OCI-LY7 (cell line): ENCODE measurements at regions not wholly inside any gene's neighbourhood (a gene's known extent, or its start where the extent isn't known, plus 50 kb on each side); places are given as distances from the start of the nearest gene placed in this dataset.

Experiments
- BruUV-seq: library from RNA; stranded (reverse); fragments of 400-500 nt; replicated peaks from 2 replicates; lab custom pipeline; 2021; lab: Mats Ljungman, UMichigan
- CTCF ChIA-PET: fragments of 300-600 bp; sonication (Branson Sonifier 250); formaldehyde crosslinking; loops from one replicate; lab custom pipeline; 2022; ENCODE audit warnings: antibody characterized with exemption; ENCODE audit not compliant: unreplicated experiment; lab: Charles Lee
- POLR2A ChIA-PET: fragments of 300-600 bp; sonication (Branson Sonifier 250); formaldehyde crosslinking; loops from one replicate; lab custom pipeline; 2022; ENCODE audit warnings: antibody characterized with exemption; lab: Charles Lee
- DNase-seq: peaks from one replicate; pipeline ENCODE4 v3.0.0-alpha.2; 2015; ENCODE audit warnings: low spot score
- H2AFZ ChIP-seq: fragments of 200-600 bp; sonication (generic), shearing (Covaris generic); 2 replicates; pipeline ENCODE4 v1.6.1; 2014; ENCODE audit warnings: mild to moderate bottlenecking, antibody characterized with exemption, low read length, moderate library complexity
- H3K27ac ChIP-seq: fragments of 200-600 bp; sonication (generic); 2 replicates; pipeline ENCODE4 v1.5.1; 2014; ENCODE audit warnings: mixed run types, low read depth, mild to moderate bottlenecking, moderate library complexity, low read length, inconsistent platforms; ENCODE audit not compliant: poor library complexity, severe bottlenecking
- H3K36me3 ChIP-seq: fragments of 200-600 bp; sonication (generic); 2 replicates; pipeline ENCODE4 v1.6.1; 2014; ENCODE audit warnings: mild to moderate bottlenecking, antibody characterized with exemption, low read length, moderate library complexity, mixed read lengths; ENCODE audit not compliant: insufficient read depth
- H3K4me1 ChIP-seq: fragments of 200-600 bp; sonication (generic); 2 replicates; pipeline ENCODE4 v1.5.1; 2014; ENCODE audit warnings: mild to moderate bottlenecking, low read length; ENCODE audit not compliant: insufficient read depth, poor library complexity, severe bottlenecking
- H3K4me2 ChIP-seq: fragments of 200-600 bp; sonication (generic); 2 replicates; pipeline ENCODE4 v1.6.1; 2014; ENCODE audit warnings: mild to moderate bottlenecking, low read length
- H3K4me3 ChIP-seq: fragments of 200-600 bp; sonication (generic); 2 replicates; pipeline ENCODE4 v1.5.1; 2014; ENCODE audit warnings: mild to moderate bottlenecking, low read depth, low read length; ENCODE audit not compliant: poor library complexity, severe bottlenecking
- H3K79me2 ChIP-seq: fragments of 200-600 bp; sonication (generic); 2 replicates; pipeline ENCODE4 v1.6.1; 2016; ENCODE audit warnings: low read depth, mild to moderate bottlenecking, low read length, moderate library complexity, mixed read lengths; ENCODE audit not compliant: insufficient read depth
- H3K9me2 ChIP-seq: fragments of 200-600 bp; sonication (generic); 2 replicates; pipeline ENCODE4 v1.6.1; 2016; ENCODE audit warnings: mild to moderate bottlenecking, low read length, mixed read lengths; ENCODE audit not compliant: insufficient read depth
- H3K9me3 ChIP-seq: fragments of 200-600 bp; sonication (generic); 2 replicates; pipeline ENCODE4 v1.6.1; 2014; ENCODE audit warnings: mild to moderate bottlenecking, mixed run types, low read length, mixed read lengths
- H4K20me1 ChIP-seq: fragments of 200-600 bp; sonication (generic); 2 replicates; pipeline ENCODE4 v1.6.1; 2014; ENCODE audit warnings: mild to moderate bottlenecking, antibody characterized with exemption, low read length, moderate library complexity, mixed read lengths; ENCODE audit not compliant: insufficient read depth
- EZH2phosphoT487 ChIP-seq: fragments of 200-600 bp; sonication (generic); IDR thresholded peaks from 2 replicates; pipeline ENCODE4 v1.6.1; 2018; ENCODE audit warnings: low read depth, borderline replicate concordance, mild to moderate bottlenecking, mixed run types, antibody characterized with exemption, low read length, moderate library complexity, mixed read lengths
- intact Hi-C: fragments of 100-400 bp; cut with micrococcal nuclease; formaldehyde crosslinking; loops from one replicate; pipeline ENCODE4 v1.10.0; 2022; ENCODE audit not compliant: unreplicated experiment
- TF ChIP-seq, protein P1 (sequence below): fragments of 200-600 bp; sonication (generic); conservative IDR thresholded peaks from 2 replicates; pipeline ENCODE4 v1.5.1; 2014; ENCODE audit warnings: mild to moderate bottlenecking, antibody characterized with exemption, low read length, moderate library complexity, mixed read lengths

DNA sequence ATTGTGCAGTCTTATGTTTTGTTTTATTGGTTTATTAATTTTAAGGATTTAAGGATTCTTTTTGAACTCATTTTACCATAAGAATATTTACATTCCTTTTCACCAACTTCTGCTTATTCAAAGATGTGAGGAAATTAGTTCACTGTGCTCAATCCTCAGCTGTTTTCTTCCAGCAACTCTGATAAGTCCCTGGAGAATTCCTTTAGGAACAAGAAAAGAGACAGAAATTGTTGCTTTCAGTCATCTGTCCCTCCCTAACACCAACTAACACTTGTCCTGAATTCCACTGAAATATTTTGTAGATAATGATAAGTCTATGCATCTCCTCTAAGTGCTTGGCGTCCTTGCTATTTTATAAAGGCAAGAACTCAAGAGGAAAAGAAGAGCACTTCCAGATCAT, 334.8 kb upstream of the MARCKS start:
- H3K4me3 ChIP-seq: no peak overlapping the region
- H3K9me2 ChIP-seq: no peaks in the 10 kb centered on the region
- H3K4me1 ChIP-seq: no peaks in the 10 kb centered on the region
- CTCF ChIA-PET: no interaction called here
- BruUV-seq: no TSS peak
- no peak overlapping the region for H3K27ac ChIP-seq
- no peaks in the 10 kb centered on the region for H3K9me3 ChIP-seq
- TF ChIP-seq, protein P1, sequence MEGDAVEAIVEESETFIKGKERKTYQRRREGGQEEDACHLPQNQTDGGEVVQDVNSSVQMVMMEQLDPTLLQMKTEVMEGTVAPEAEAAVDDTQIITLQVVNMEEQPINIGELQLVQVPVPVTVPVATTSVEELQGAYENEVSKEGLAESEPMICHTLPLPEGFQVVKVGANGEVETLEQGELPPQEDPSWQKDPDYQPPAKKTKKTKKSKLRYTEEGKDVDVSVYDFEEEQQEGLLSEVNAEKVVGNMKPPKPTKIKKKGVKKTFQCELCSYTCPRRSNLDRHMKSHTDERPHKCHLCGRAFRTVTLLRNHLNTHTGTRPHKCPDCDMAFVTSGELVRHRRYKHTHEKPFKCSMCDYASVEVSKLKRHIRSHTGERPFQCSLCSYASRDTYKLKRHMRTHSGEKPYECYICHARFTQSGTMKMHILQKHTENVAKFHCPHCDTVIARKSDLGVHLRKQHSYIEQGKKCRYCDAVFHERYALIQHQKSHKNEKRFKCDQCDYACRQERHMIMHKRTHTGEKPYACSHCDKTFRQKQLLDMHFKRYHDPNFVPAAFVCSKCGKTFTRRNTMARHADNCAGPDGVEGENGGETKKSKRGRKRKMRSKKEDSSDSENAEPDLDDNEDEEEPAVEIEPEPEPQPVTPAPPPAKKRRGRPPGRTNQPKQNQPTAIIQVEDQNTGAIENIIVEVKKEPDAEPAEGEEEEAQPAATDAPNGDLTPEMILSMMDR: no peak
- TF ChIP-seq EZH2phosphoT487: no peak
- H4K20me1 ChIP-seq: no peaks in the 10 kb centered on the region
- H2AFZ ChIP-seq: no peak overlapping the region
- no peaks in the 10 kb centered on the region for H3K79me2 ChIP-seq
- H3K36me3 ChIP-seq: no peaks in the 10 kb centered on the region
- POLR2A ChIA-PET: no interaction called here
- DNase-seq: no peak
- no peak overlapping the region for H3K4me2 ChIP-seq
- intact Hi-C loops: no loop called here

DNA sequence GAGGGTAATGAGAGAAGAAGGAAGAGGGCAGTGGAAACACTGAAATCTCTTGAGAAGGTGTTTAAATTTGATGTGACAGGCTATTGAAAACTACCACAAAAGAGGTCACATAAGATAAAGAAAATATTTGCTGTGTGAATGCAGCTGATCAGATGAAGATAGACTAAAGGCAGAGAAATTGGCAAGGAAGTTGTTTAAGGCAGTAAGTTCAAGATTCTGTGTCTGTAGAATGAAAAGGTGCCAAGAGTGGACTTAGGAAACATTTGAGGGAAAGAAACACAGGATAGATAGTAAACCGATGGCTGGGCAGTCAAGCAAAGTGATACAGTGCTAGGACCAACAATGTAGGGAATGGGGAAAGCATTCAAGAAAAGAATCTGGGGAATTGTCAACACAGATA, 332.3 kb upstream of the MARCKS start:
- no peak overlapping the region for H2AFZ ChIP-seq
- TF ChIP-seq, protein P1: no peak
- TF ChIP-seq EZH2phosphoT487: no peak
- no peak for DNase-seq
- no peaks in the 10 kb centered on the region for H3K4me1 ChIP-seq
- CTCF ChIA-PET: no interaction called here
- no peaks in the 10 kb centered on the region for H4K20me1 ChIP-seq
- no peaks in the 10 kb centered on the region for H3K9me2 ChIP-seq
- intact Hi-C loops: no loop called here
- H3K79me2 ChIP-seq: no peaks in the 10 kb centered on the region
- no peaks in the 10 kb centered on the region for H3K36me3 ChIP-seq
- no peaks in the 10 kb centered on the region for H3K9me3 ChIP-seq
- no peak overlapping the region for H3K27ac ChIP-seq
- POLR2A ChIA-PET: no interaction called here
- no peak overlapping the region for H3K4me3 ChIP-seq
- no TSS peak for BruUV-seq
- no peak overlapping the region for H3K4me2 ChIP-seq

DNA sequence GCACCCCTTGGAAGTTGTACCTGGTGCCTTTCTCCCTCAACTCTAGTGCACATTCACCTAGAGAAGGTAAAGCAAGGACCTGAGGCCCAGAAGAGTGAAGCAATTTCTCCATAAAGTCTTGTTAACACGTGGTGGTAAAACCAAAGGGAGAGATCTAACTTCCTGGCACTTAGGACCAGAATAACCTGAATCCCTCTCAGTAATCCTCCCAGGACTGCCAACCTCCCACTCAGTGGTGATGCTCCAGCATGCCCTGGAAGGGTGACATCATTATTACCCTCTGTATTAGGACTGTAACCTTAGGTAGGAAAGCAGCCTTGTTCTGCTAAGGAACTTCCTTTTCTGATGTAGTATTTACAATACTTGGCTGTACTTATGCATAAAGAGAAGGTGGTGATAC, 330.6 kb upstream of the MARCKS start:
- Histone ChIP-seq H4K20me1 (no peaks in the 10 kb centered on the region), H3K36me3 (no peaks in the 10 kb centered on the region), H3K27ac (no peak overlapping the region), H3K9me2 (no peaks in the 10 kb centered on the region), H3K4me3 (no peak overlapping the region), H3K9me3 (no peaks in the 10 kb centered on the region), H2AFZ (no peak overlapping the region), H3K4me2 (no peak overlapping the region), H3K79me2 (no peaks in the 10 kb centered on the region), H3K4me1 (no peaks in the 10 kb centered on the region)
- CTCF ChIA-PET: no interaction called here
- DNase-seq: no peak
- intact Hi-C loops: no loop called here
- no TSS peak for BruUV-seq
- POLR2A ChIA-PET: no interaction called here
- TF ChIP-seq, protein P1: no peak
- no peak for TF ChIP-seq EZH2phosphoT487
